ENCODE measurements at regions not wholly inside any gene's neighbourhood (a gene's known extent, or its start where the extent isn't known, plus 50 kb on each side); places are given as distances from the start of the nearest gene placed in this dataset.

DNA sequence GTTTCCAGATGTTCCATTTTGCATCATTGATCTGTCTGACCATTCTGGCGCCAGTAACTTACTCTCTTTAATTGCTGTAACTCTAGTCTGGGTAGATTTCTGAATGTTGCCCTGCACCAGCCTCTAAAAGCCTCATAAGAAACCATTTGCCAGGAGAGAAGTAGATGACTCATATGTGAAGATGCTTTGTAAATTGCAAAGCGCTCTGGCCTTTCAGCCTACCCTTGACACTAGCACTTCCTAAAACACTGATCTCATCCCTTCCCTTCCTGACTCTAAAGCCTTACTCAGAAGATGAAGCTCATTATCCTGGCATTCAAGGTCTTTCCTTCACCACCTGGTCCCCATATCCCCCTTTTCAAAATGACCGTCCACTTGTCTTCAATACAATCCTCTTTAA lies 193.2 kb upstream of the MEX3C start:
- no peaks in the 10 kb centered on the region for H3K9me3 ChIP-seq (ENCODE audit: low read length)
- H3K36me3 ChIP-seq (ENCODE audit: low read depth, low read length): no peaks in the 10 kb centered on the region
- ChIA-PET POLR2A (ENCODE audit: unreplicated experiment) (no interaction called here), CTCF (no interaction called here)
- H3K4me1 ChIP-seq (ENCODE audit: insufficient read depth, low read length): no peaks in the 10 kb centered on the region
- H3K9ac ChIP-seq (ENCODE audit: low read length): no peak overlapping the region
- no peak overlapping the region for H3K4me2 ChIP-seq (ENCODE audit: low read length)
- no peak for DNase-seq
- no peak for TF ChIP-seq EZH2 (IDR thresholded peaks at IDR 0.05; ENCODE audit: low read length, unreplicated experiment)
- TF ChIP-seq EZH2phosphoT487 (IDR thresholded peaks at IDR 0.05; ENCODE audit: borderline replicate concordance, low read length): no peak
- TF ChIP-seq, protein P1, sequence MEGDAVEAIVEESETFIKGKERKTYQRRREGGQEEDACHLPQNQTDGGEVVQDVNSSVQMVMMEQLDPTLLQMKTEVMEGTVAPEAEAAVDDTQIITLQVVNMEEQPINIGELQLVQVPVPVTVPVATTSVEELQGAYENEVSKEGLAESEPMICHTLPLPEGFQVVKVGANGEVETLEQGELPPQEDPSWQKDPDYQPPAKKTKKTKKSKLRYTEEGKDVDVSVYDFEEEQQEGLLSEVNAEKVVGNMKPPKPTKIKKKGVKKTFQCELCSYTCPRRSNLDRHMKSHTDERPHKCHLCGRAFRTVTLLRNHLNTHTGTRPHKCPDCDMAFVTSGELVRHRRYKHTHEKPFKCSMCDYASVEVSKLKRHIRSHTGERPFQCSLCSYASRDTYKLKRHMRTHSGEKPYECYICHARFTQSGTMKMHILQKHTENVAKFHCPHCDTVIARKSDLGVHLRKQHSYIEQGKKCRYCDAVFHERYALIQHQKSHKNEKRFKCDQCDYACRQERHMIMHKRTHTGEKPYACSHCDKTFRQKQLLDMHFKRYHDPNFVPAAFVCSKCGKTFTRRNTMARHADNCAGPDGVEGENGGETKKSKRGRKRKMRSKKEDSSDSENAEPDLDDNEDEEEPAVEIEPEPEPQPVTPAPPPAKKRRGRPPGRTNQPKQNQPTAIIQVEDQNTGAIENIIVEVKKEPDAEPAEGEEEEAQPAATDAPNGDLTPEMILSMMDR (conservative IDR thresholded peaks at IDR 0.05; ENCODE audit: low read depth, low read length): no peak
- H3K4me3 ChIP-seq (ENCODE audit: low read length): no peak overlapping the region
- H2AFZ ChIP-seq (ENCODE audit: low read length): no peak overlapping the region
- no peaks in the 10 kb centered on the region for H3K9me2 ChIP-seq (replicated peaks; ENCODE audit: low read length)
- BruUV-seq (replicated peaks): no TSS peak
- H4K20me1 ChIP-seq (ENCODE audit: low read length): no peaks in the 10 kb centered on the region
- H3F3A ChIP-seq (ENCODE audit: low read length, unreplicated experiment): no peaks in the 10 kb centered on the region
- no peak for ATAC-seq
- H3K27me3 ChIP-seq (ENCODE audit: low read length): no peaks in the 10 kb centered on the region
- intact Hi-C loops (cut with micrococcal nuclease): no loop called here
- no peak overlapping the region for H3K27ac ChIP-seq (ENCODE audit: low read length)
- H3K79me2 ChIP-seq (ENCODE audit: low read length): no peaks in the 10 kb centered on the region

DNA sequence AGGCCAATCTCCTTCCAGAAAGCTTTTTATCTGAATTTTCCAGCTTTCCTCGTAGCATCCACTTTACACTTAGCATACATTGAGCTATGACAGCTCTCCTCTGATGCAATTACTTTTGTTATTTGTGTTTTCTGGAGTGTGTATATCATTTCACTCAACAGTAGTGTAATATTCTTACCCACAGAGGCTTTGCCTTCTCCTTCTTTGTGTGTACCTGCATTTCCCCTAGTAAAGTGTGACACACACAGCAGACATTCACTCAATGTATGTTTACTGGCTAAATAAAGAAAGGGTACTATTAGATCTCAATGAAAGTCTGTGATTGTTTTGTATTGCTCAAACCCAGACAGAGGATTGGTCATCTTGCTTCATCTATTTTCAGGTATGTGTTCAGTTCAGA lies 193.7 kb upstream of the MEX3C start:
- TF ChIP-seq EZH2phosphoT487 (IDR thresholded peaks at IDR 0.05; ENCODE audit: borderline replicate concordance, low read length) (no peak), EZH2 (IDR thresholded peaks at IDR 0.05; ENCODE audit: low read length, unreplicated experiment) (no peak)
- TF ChIP-seq, protein P1 (conservative IDR thresholded peaks at IDR 0.05; ENCODE audit: low read depth, low read length): no peak
- ChIA-PET POLR2A (ENCODE audit: unreplicated experiment) (no interaction called here), CTCF (no interaction called here)
- Histone ChIP-seq H2AFZ (ENCODE audit: low read length) (no peak overlapping the region), H3K9ac (ENCODE audit: low read length) (no peak overlapping the region), H3K27ac (ENCODE audit: low read length) (no peak overlapping the region), H3K27me3 (ENCODE audit: low read length) (no peaks in the 10 kb centered on the region), H3K9me2 (replicated peaks; ENCODE audit: low read length) (no peaks in the 10 kb centered on the region), H3K4me2 (ENCODE audit: low read length) (no peak overlapping the region), H4K20me1 (ENCODE audit: low read length) (no peaks in the 10 kb centered on the region), H3K4me1 (ENCODE audit: insufficient read depth, low read length) (no peaks in the 10 kb centered on the region), H3K4me3 (ENCODE audit: low read length) (no peak overlapping the region), H3K79me2 (ENCODE audit: low read length) (no peaks in the 10 kb centered on the region), H3K36me3 (ENCODE audit: low read depth, low read length) (no peaks in the 10 kb centered on the region), H3K9me3 (ENCODE audit: low read length) (no peaks in the 10 kb centered on the region), H3F3A (ENCODE audit: low read length, unreplicated experiment) (no peaks in the 10 kb centered on the region)
- no TSS peak for BruUV-seq (replicated peaks)
- DNase-seq: no peak
- ATAC-seq: no peak
- intact Hi-C loops (cut with micrococcal nuclease): no loop called here

DNA sequence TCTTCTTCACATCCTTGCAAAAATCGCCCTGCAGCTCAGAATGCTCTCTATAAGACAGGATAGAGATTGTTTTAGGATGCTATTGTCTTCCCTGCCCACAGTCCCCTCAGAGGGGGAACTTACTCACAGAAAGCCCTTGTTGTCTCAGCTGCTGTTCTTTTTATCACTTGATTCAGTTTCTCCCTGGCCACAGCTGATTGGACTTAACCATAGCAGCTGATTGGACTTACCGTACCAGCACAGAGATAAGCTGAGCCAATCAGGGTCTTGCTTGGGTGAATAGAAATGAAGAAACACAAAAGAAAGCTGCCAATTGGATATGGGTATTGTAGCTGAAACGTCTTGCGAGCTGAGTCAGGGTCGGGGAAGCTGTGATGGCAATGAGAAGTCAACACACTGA lies 194.2 kb upstream of the MEX3C start:
- ATAC-seq: no peak
- DNase-seq: no peak
- ChIA-PET CTCF (no interaction called here), POLR2A (ENCODE audit: unreplicated experiment) (no interaction called here)
- Histone ChIP-seq H3K79me2 (ENCODE audit: low read length) (no peaks in the 10 kb centered on the region), H2AFZ (ENCODE audit: low read length) (no peak overlapping the region), H3K9me2 (replicated peaks; ENCODE audit: low read length) (no peaks in the 10 kb centered on the region), H3K9ac (ENCODE audit: low read length) (no peak overlapping the region), H3K4me3 (ENCODE audit: low read length) (no peak overlapping the region), H3K27me3 (ENCODE audit: low read length) (no peaks in the 10 kb centered on the region), H3K4me1 (ENCODE audit: insufficient read depth, low read length) (no peaks in the 10 kb centered on the region), H3K27ac (ENCODE audit: low read length) (no peak overlapping the region), H3F3A (ENCODE audit: low read length, unreplicated experiment) (no peaks in the 10 kb centered on the region), H3K36me3 (ENCODE audit: low read depth, low read length) (no peaks in the 10 kb centered on the region), H3K9me3 (ENCODE audit: low read length) (no peaks in the 10 kb centered on the region), H4K20me1 (ENCODE audit: low read length) (no peaks in the 10 kb centered on the region), H3K4me2 (ENCODE audit: low read length) (no peak overlapping the region)
- no TSS peak for BruUV-seq (replicated peaks)
- intact Hi-C loops (cut with micrococcal nuclease): no loop called here
- TF ChIP-seq, protein P1 (conservative IDR thresholded peaks at IDR 0.05; ENCODE audit: low read depth, low read length): no peak
- TF ChIP-seq EZH2phosphoT487 (IDR thresholded peaks at IDR 0.05; ENCODE audit: borderline replicate concordance, low read length) (no peak), EZH2 (IDR thresholded peaks at IDR 0.05; ENCODE audit: low read length, unreplicated experiment) (no peak)
